ENCODE measurements at regions not wholly inside any gene's neighbourhood (a gene's known extent, or its start where the extent isn't known, plus 50 kb on each side); places are given as distances from the start of the nearest gene placed in this dataset.

GRCh38 chr2:146238254-146238966 is 1606.4 kb upstream of the ACVR2A start:
- TF ChIP-seq, protein P1, sequence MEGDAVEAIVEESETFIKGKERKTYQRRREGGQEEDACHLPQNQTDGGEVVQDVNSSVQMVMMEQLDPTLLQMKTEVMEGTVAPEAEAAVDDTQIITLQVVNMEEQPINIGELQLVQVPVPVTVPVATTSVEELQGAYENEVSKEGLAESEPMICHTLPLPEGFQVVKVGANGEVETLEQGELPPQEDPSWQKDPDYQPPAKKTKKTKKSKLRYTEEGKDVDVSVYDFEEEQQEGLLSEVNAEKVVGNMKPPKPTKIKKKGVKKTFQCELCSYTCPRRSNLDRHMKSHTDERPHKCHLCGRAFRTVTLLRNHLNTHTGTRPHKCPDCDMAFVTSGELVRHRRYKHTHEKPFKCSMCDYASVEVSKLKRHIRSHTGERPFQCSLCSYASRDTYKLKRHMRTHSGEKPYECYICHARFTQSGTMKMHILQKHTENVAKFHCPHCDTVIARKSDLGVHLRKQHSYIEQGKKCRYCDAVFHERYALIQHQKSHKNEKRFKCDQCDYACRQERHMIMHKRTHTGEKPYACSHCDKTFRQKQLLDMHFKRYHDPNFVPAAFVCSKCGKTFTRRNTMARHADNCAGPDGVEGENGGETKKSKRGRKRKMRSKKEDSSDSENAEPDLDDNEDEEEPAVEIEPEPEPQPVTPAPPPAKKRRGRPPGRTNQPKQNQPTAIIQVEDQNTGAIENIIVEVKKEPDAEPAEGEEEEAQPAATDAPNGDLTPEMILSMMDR (conservative IDR thresholded peaks at IDR 0.05; ENCODE audit: low read depth, low read length), result no peak
- H3K4me3 ChIP-seq (ENCODE audit: low read depth, low read length), result no peak overlapping the region
- DNase-seq (ENCODE audit: low read depth), result no peak

GRCh38 chr2:146235158-146235557 is 1609.7 kb upstream of the ACVR2A start:
- DNase-seq (ENCODE audit: low read depth), result no peak
- TF ChIP-seq, protein P1 (conservative IDR thresholded peaks at IDR 0.05; ENCODE audit: low read depth, low read length), result no peak
- H3K4me3 ChIP-seq (ENCODE audit: low read depth, low read length), result no peak overlapping the region

- H3K4me3 ChIP-seq (ENCODE audit: low read depth, low read length), result no peak overlapping the region
- TF ChIP-seq, protein P1 (conservative IDR thresholded peaks at IDR 0.05; ENCODE audit: low read depth, low read length), result no peak
- no peak for DNase-seq (ENCODE audit: low read depth)
Observed at GRCh38 chr2:146229508-146230155, 1615.2 kb upstream of the ACVR2A start.

- DNase-seq (ENCODE audit: low read depth), result no peak
- TF ChIP-seq, protein P1 (conservative IDR thresholded peaks at IDR 0.05; ENCODE audit: low read depth, low read length), result no peak
- no peak overlapping the region for H3K4me3 ChIP-seq (ENCODE audit: low read depth, low read length)
Observed at GRCh38 chr2:146228466-146229058, 1616.3 kb upstream of the ACVR2A start.

DNA sequence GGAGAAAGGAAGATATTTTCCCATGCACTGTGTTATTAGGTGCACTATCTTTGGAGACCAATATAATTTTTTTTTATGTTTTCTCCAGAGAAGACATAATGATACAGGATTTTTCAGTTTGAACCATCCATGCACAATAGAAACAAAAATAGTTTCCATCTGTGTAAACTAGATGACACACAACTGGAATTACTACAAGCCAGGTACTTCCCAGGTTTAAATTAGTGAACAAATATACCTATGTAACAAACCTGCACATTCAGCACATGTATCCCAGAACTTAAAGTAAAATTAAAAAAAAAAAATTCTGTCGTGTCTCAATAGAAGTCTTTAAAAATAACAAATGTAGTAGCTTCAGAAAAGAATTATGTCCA is 1616.8 kb upstream of the ACVR2A start:
- no peak for DNase-seq (ENCODE audit: low read depth)
- no peak overlapping the region for H3K4me3 ChIP-seq (ENCODE audit: low read depth, low read length)
- TF ChIP-seq, protein P1 (conservative IDR thresholded peaks at IDR 0.05; ENCODE audit: low read depth, low read length), result no peak

- TF ChIP-seq, protein P1 (conservative IDR thresholded peaks at IDR 0.05; ENCODE audit: low read depth, low read length), result no peak
- H3K4me3 ChIP-seq (ENCODE audit: low read depth, low read length), result no peak overlapping the region
- DNase-seq (ENCODE audit: low read depth), result no peak
Observed at GRCh38 chr2:146227152-146228019, 1617.4 kb upstream of the ACVR2A start.
